GM23338 (cell line): ENCODE measurements at regions not wholly inside any gene's neighbourhood (a gene's known extent, or its start where the extent isn't known, plus 50 kb on each side); places are given as distances from the start of the nearest gene placed in this dataset.

Experiments used
- ATAC-seq: fragments of 200-7000 bp; cut with Tn5 transposase; 3 replicates; pipeline ENCODE4 v1.9.1; 2020
- DNase-seq: peaks from one replicate; pipeline ENCODE4 v3.0.0-alpha.2; 2015; ENCODE audit warnings: low spot score
- H2AFZ ChIP-seq: fragments of 200-600 bp; sonication (generic); 2 replicates; pipeline ENCODE4 v1.8.0; 2016; ENCODE audit warnings: antibody characterized with exemption, mild to moderate bottlenecking, moderate library complexity
- H3F3A ChIP-seq: fragments of 200-600 bp; sonication (generic); replicated peaks from 2 replicates; pipeline ENCODE4 v1.8.0; 2017; ENCODE audit warnings: antibody characterized with exemption, mixed run types, low read depth
- H3K27ac ChIP-seq: fragments of 200-600 bp; sonication (generic); 2 replicates; pipeline ENCODE4 v1.6.1; 2016; ENCODE audit warnings: low read depth
- H3K27me3 ChIP-seq: fragments of 200-600 bp; sonication (generic); 2 replicates; pipeline ENCODE4 v1.8.0; 2016; ENCODE audit warnings: mild to moderate bottlenecking, mixed run types, moderate library complexity; ENCODE audit not compliant: insufficient read depth
- H3K36me3 ChIP-seq: fragments of 200-600 bp; sonication (generic); 2 replicates; pipeline ENCODE4 v1.8.0; 2016; ENCODE audit warnings: mild to moderate bottlenecking; ENCODE audit not compliant: insufficient read depth
- H3K4me1 ChIP-seq: fragments of 200-600 bp; sonication (generic); 2 replicates; pipeline ENCODE4 v1.8.0; 2016; ENCODE audit warnings: mild to moderate bottlenecking, moderate library complexity; ENCODE audit not compliant: insufficient read depth
- H3K4me2 ChIP-seq: fragments of 200-600 bp; sonication (generic); 2 replicates; pipeline ENCODE4 v1.7.1; 2017; ENCODE audit warnings: mixed run types
- H3K4me3 ChIP-seq: fragments of 200-600 bp; sonication (generic); 2 replicates; pipeline ENCODE4 v1.6.1; 2016; ENCODE audit warnings: mixed run types
- H3K79me2 ChIP-seq: fragments of 200-600 bp; sonication (generic); replicated peaks from 2 replicates; pipeline ENCODE4 v1.8.0; 2017; ENCODE audit warnings: mild to moderate bottlenecking; ENCODE audit not compliant: insufficient read depth
- H3K9me2 ChIP-seq: fragments of 200-600 bp; sonication (generic); 2 replicates; pipeline ENCODE4 v1.8.0; 2017; ENCODE audit not compliant: insufficient read depth
- H4K20me1 ChIP-seq: fragments of 200-600 bp; sonication (generic); replicated peaks from 2 replicates; pipeline ENCODE4 v1.8.0; 2017; ENCODE audit warnings: mild to moderate bottlenecking; ENCODE audit not compliant: insufficient read depth
- H3K27ac Mint-ChIP-seq: 2 replicates; pipeline ENCODE4 v1.8.0; 2020; ENCODE audit warnings: inconsistent platforms, mild to moderate bottlenecking, moderate library complexity, mixed read lengths
- H3K27me3 Mint-ChIP-seq: 3 replicates; pipeline ENCODE4 v1.8.0; 2022; ENCODE audit warnings: low read depth, mild to moderate bottlenecking, moderate library complexity, mixed read lengths, inconsistent platforms; ENCODE audit not compliant: insufficient read depth, poor library complexity
- H3K36me3 Mint-ChIP-seq: 3 replicates; pipeline ENCODE4 v1.8.0; 2021; ENCODE audit warnings: low read depth, mild to moderate bottlenecking, inconsistent platforms, moderate library complexity, mixed read lengths
- H3K4me1 Mint-ChIP-seq: 3 replicates; pipeline ENCODE4 v1.8.0; 2020; ENCODE audit warnings: mild to moderate bottlenecking, inconsistent platforms, mixed read lengths
- H3K4me3 Mint-ChIP-seq: 3 replicates; pipeline ENCODE4 v1.8.0; 2021; ENCODE audit warnings: moderate library complexity, mild to moderate bottlenecking, inconsistent platforms, mixed read lengths
- H3K9me3 Mint-ChIP-seq: 3 replicates; pipeline ENCODE4 v1.8.0; 2020; ENCODE audit warnings: moderate library complexity, mild to moderate bottlenecking, inconsistent platforms, mixed read lengths
- CTCF ChIP-seq, 2 experiments: fragments of 200-600 bp in 1 of 2; sonication (generic) in 1 of 2; conservative IDR thresholded peaks; 2 replicates each; pipeline versions ENCODE4 v1.5.1 to v1.6.1; 2016 to 2017; ENCODE audit warnings: antibody characterized with exemption in 2 of 2, low read depth in 2 of 2, mild to moderate bottlenecking in 2 of 2, moderate library complexity in 1 of 2
- ETS1 ChIP-seq: IDR thresholded peaks from 2 replicates; pipeline ENCODE4 v1.6.1; 2016; ENCODE audit warnings: antibody characterized with exemption
- EZH2 ChIP-seq: fragments of 200-600 bp; sonication (generic); IDR thresholded peaks from one replicate; pipeline ENCODE4 v1.8.0; 2017; ENCODE audit warnings: antibody characterized with exemption, mild to moderate bottlenecking, low read depth; ENCODE audit not compliant: unreplicated experiment
- EZH2phosphoT487 ChIP-seq: fragments of 200-600 bp; sonication (generic); IDR thresholded peaks from one replicate; pipeline ENCODE4 v1.8.1; 2018; ENCODE audit warnings: antibody characterized with exemption; ENCODE audit not compliant: unreplicated experiment
- JUNB ChIP-seq: IDR thresholded peaks from one replicate; pipeline ENCODE4 v1.6.1; 2016; ENCODE audit warnings: antibody characterized with exemption; ENCODE audit not compliant: unreplicated experiment
- NANOG ChIP-seq: IDR thresholded peaks from 2 replicates; pipeline ENCODE4 v1.6.1; 2016; ENCODE audit warnings: antibody characterized with exemption, borderline replicate concordance
- POLR2AphosphoS5 ChIP-seq: IDR thresholded peaks from 2 replicates; pipeline ENCODE4 v1.6.1; 2016; ENCODE audit warnings: antibody characterized with exemption, low read depth
- STAT1 ChIP-seq: IDR thresholded peaks from one replicate; pipeline ENCODE4 v1.6.1; 2016; ENCODE audit warnings: antibody characterized with exemption; ENCODE audit not compliant: unreplicated experiment
- ZNF114 ChIP-seq: fragments of 250-450 bp; sonication (Bioruptor Pico); IDR thresholded peaks from 2 replicates; pipeline ENCODE4 v1.5.0; 2020; ENCODE audit warnings: mild to moderate bottlenecking, moderate library complexity
- ZNF331 ChIP-seq: fragments of 250-450 bp; sonication (Bioruptor Pico); IDR thresholded peaks from 2 replicates; pipeline ENCODE4 v1.5.0; 2020; ENCODE audit warnings: low read depth, mild to moderate bottlenecking, moderate library complexity
- TF ChIP-seq, protein P1 (sequence below): IDR thresholded peaks from one replicate; pipeline ENCODE4 v1.6.1; 2018; ENCODE audit warnings: antibody characterized with exemption; ENCODE audit not compliant: unreplicated experiment

GRCh38 chr9:78613006-78613405 lies 316.1 kb downstream of the PSAT1 start (continued):
- TF ChIP-seq ZNF114 (CRISPR knock-in tag) (no peak), NANOG (no peak), STAT1 (no peak), ETS1 (no peak), ZNF331 (CRISPR knock-in tag) (no peak), JUNB (no peak)

- no peak overlapping the region for H3K4me3 ChIP-seq
- Mint-ChIP-seq H3K4me1 (peaks cover 3% of the 10 kb centered on the region; the same call in 2 of the 3 replicates), H3K4me3 (no peak overlapping the region), H3K27me3 (peaks cover 3% of the 10 kb centered on the region), H3K27ac (no peak overlapping the region), H3K36me3 (no peaks in the 10 kb centered on the region), H3K9me3 (no peaks in the 10 kb centered on the region)
- H3K4me1 ChIP-seq = no peaks in the 10 kb centered on the region
- no peak overlapping the region for H3K4me2 ChIP-seq
- DNase-seq = no peak
- H3K79me2 ChIP-seq = no peaks in the 10 kb centered on the region
- no peaks in the 10 kb centered on the region for H3F3A ChIP-seq
- no peaks in the 10 kb centered on the region for H3K27me3 ChIP-seq
- H3K27ac ChIP-seq = no peak overlapping the region
- H3K9me2 ChIP-seq = no peaks in the 10 kb centered on the region
- ATAC-seq = no peak
- TF ChIP-seq, protein P1, sequence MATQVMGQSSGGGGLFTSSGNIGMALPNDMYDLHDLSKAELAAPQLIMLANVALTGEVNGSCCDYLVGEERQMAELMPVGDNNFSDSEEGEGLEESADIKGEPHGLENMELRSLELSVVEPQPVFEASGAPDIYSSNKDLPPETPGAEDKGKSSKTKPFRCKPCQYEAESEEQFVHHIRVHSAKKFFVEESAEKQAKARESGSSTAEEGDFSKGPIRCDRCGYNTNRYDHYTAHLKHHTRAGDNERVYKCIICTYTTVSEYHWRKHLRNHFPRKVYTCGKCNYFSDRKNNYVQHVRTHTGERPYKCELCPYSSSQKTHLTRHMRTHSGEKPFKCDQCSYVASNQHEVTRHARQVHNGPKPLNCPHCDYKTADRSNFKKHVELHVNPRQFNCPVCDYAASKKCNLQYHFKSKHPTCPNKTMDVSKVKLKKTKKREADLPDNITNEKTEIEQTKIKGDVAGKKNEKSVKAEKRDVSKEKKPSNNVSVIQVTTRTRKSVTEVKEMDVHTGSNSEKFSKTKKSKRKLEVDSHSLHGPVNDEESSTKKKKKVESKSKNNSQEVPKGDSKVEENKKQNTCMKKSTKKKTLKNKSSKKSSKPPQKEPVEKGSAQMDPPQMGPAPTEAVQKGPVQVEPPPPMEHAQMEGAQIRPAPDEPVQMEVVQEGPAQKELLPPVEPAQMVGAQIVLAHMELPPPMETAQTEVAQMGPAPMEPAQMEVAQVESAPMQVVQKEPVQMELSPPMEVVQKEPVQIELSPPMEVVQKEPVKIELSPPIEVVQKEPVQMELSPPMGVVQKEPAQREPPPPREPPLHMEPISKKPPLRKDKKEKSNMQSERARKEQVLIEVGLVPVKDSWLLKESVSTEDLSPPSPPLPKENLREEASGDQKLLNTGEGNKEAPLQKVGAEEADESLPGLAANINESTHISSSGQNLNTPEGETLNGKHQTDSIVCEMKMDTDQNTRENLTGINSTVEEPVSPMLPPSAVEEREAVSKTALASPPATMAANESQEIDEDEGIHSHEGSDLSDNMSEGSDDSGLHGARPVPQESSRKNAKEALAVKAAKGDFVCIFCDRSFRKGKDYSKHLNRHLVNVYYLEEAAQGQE = no peak
- no peak for TF ChIP-seq JUNB
- TF ChIP-seq ETS1 = no peak
- TF ChIP-seq POLR2AphosphoS5 = no peak
- TF ChIP-seq STAT1 = no peak
- H4K20me1 ChIP-seq = no peaks in the 10 kb centered on the region
- no peak overlapping the region for H2AFZ ChIP-seq
- no peaks in the 10 kb centered on the region for H3K36me3 ChIP-seq
Measured at GRCh38 chr9:78614892-78615291, 318.0 kb downstream of the PSAT1 start.

GRCh38 chr9:78615372-78615771 lies 318.4 kb downstream of the PSAT1 start:
- no peak overlapping the region for H3K27ac Mint-ChIP-seq
- H3K36me3 Mint-ChIP-seq = no peaks in the 10 kb centered on the region
- TF ChIP-seq EZH2phosphoT487 (no peak), POLR2AphosphoS5 (no peak), JUNB (no peak), CTCF (conservative IDR thresholded peaks at IDR 0.05; ENCODE audit: low read depth in 2 of 2) (no peak), EZH2 (no peak)

More at GRCh38 chr9:78615372-78615771, 318.4 kb downstream of the PSAT1 start:
- Histone ChIP-seq H4K20me1 (no peaks in the 10 kb centered on the region), H3K4me1 (no peaks in the 10 kb centered on the region), H3K4me3 (no peak overlapping the region), H2AFZ (no peak overlapping the region), H3K9me2 (no peaks in the 10 kb centered on the region), H3F3A (no peaks in the 10 kb centered on the region), H3K4me2 (no peak overlapping the region), H3K79me2 (no peaks in the 10 kb centered on the region), H3K36me3 (no peaks in the 10 kb centered on the region), H3K27me3 (no peaks in the 10 kb centered on the region), H3K27ac (no peak overlapping the region)
- Mint-ChIP-seq H3K27me3 (peaks cover 3% of the 10 kb centered on the region), H3K4me3 (no peak overlapping the region), H3K9me3 (no peaks in the 10 kb centered on the region), H3K4me1 (peaks cover 2% of the 10 kb centered on the region; the same call in 2 of the 3 replicates)
- no peak for DNase-seq
- ATAC-seq = no peak
